Keratinocyte (primary cell): ENCODE measurements at regions not wholly inside any gene's neighbourhood (a gene's known extent, or its start where the extent isn't known, plus 50 kb on each side); places are given as distances from the start of the nearest gene placed in this dataset.

Experiments used
- DNase-seq: peaks from one replicate; pipeline ENCODE4 v3.0.0-alpha.2; 2011; ENCODE audit warnings: low read depth, missing footprints, low spot score
- FAIRE-seq: peaks from 2 replicates; lab custom pipeline; 2011; peaks lifted over from hg19 to GRCh38; lab: Jason Lieb, UNC
- H2AFZ ChIP-seq: 2 replicates; pipeline ENCODE4 v1.6.0; 2012; ENCODE audit warnings: low read length, control low read depth, inconsistent platforms; ENCODE audit not compliant: control insufficient read depth
- H3K27ac ChIP-seq: 2 replicates; pipeline ENCODE4 v1.5.1; 2011; ENCODE audit warnings: low read length; ENCODE audit not compliant: control insufficient read depth, insufficient read depth
- H3K27me3 ChIP-seq: 3 replicates; pipeline ENCODE4 v1.6.0; 2011; ENCODE audit warnings: low read length; ENCODE audit not compliant: control insufficient read depth, insufficient read depth; ENCODE audit errors: extremely low read depth
- H3K36me3 ChIP-seq, 2 experiments: 2 replicates in 1 of 2; 3 replicates in 1 of 2; pipeline ENCODE4 v1.5.1; 2011; ENCODE audit warnings: low read length in 2 of 2, mild to moderate bottlenecking in 1 of 2; ENCODE audit not compliant: control insufficient read depth in 2 of 2, insufficient read depth in 2 of 2; ENCODE audit errors: extremely low read depth in 1 of 2
- H3K4me1 ChIP-seq: 3 replicates; pipeline ENCODE4 v1.5.1; 2011; ENCODE audit warnings: low read length; ENCODE audit not compliant: control insufficient read depth, insufficient read depth; ENCODE audit errors: extremely low read depth
- H3K4me2 ChIP-seq: 3 replicates; pipeline ENCODE4 v1.6.0; 2011; ENCODE audit warnings: low read depth, low read length; ENCODE audit not compliant: control insufficient read depth, insufficient read depth; ENCODE audit errors: extremely low read depth
- H3K4me3 ChIP-seq, 3 experiments: fragments of 200-600 bp in 1 of 3; sonication (generic) in 1 of 3; 2 replicates in 2 of 3; 3 replicates in 1 of 3; pipeline ENCODE4 v1.5.1; 2011 to 2016; ENCODE audit warnings: low read length in 3 of 3, mild to moderate bottlenecking in 3 of 3, control low read depth in 2 of 3, inconsistent platforms in 1 of 3, low read depth in 1 of 3, mixed read lengths in 1 of 3, mixed run types in 1 of 3, moderate library complexity in 1 of 3; ENCODE audit not compliant: control insufficient read depth in 2 of 3, insufficient read depth in 2 of 3; ENCODE audit errors: extremely low read depth in 1 of 3
- H3K79me2 ChIP-seq: 2 replicates; pipeline ENCODE4 v1.6.0; 2012; ENCODE audit warnings: low read length; ENCODE audit not compliant: control insufficient read depth, insufficient read depth
- H3K9ac ChIP-seq: 3 replicates; pipeline ENCODE4 v1.6.0; 2011; ENCODE audit warnings: low read length; ENCODE audit not compliant: control insufficient read depth, insufficient read depth; ENCODE audit errors: extremely low read depth
- H3K9me1 ChIP-seq: 3 replicates; pipeline ENCODE4 v1.6.0; 2011; ENCODE audit warnings: low read length; ENCODE audit not compliant: control insufficient read depth, insufficient read depth; ENCODE audit errors: extremely low read depth
- H3K9me3 ChIP-seq: 2 replicates; pipeline ENCODE4 v1.5.1; 2012; ENCODE audit warnings: low read depth, low read length; ENCODE audit not compliant: control insufficient read depth
- H4K20me1 ChIP-seq: 3 replicates; pipeline ENCODE4 v1.6.0; 2011; ENCODE audit warnings: low read length; ENCODE audit not compliant: control insufficient read depth, insufficient read depth; ENCODE audit errors: extremely low read depth
- CTCF ChIP-seq, 3 experiments: IDR thresholded peaks in 1 of 3; conservative IDR thresholded peaks in 1 of 3; optimal IDR thresholded peaks in 1 of 3; 2 replicates in 2 of 3; 3 replicates in 1 of 3; pipeline versions ENCODE3 to v1.5.1; 2011; ENCODE audit warnings: low read length in 3 of 3, mild to moderate bottlenecking in 3 of 3, moderate library complexity in 2 of 3, control low read depth in 1 of 3, inconsistent platforms in 1 of 3; ENCODE audit not compliant: insufficient read depth in 2 of 3; ENCODE audit errors: extremely low read depth in 1 of 3
- EZH2 ChIP-seq: IDR thresholded peaks from one replicate; pipeline ENCODE4 v1.6.1; 2012; ENCODE audit warnings: inconsistent platforms, mild to moderate bottlenecking, low read length, moderate library complexity
- dilution Hi-C: fragments of 300-500 bp; cut with MboI; formaldehyde crosslinking; loops from one replicate; pipeline ENCODE4 v1.7.0; 2020; ENCODE audit warnings: low sequenced_read_pairs; ENCODE audit not compliant: extremely low pct_ligation_motif_present

GRCh38 chr10:128512767-128513166 is 386.5 kb upstream of the MKI67 start:
- Histone ChIP-seq H3K27ac (no peak overlapping the region), H3K36me3 (no peaks in the 10 kb centered on the region), H3K4me3 (no peak overlapping the region), H3K79me2 (no peaks in the 10 kb centered on the region), H3K4me1 (no peaks in the 10 kb centered on the region), H3K9me1 (no peaks in the 10 kb centered on the region), H4K20me1 (no peaks in the 10 kb centered on the region), H3K9ac (no peak overlapping the region), H3K9me3 (no peaks in the 10 kb centered on the region), H2AFZ (no peak overlapping the region), H3K27me3 (no peaks in the 10 kb centered on the region), H3K4me2 (no peak overlapping the region)
- no peak for DNase-seq
- FAIRE-seq = no peak
- dilution Hi-C loops = no loop called here
- no peak for TF ChIP-seq CTCF (optimal IDR thresholded peaks at IDR 0.05 in 1 of 3, IDR thresholded peaks at IDR 0.05 in 1 of 3, conservative IDR thresholded peaks at IDR 0.05 in 1 of 3; ENCODE audit: extremely low read depth in 1 of 3, insufficient read depth in 2 of 3, low read length in 3 of 3)
- no peak for TF ChIP-seq EZH2

DNA sequence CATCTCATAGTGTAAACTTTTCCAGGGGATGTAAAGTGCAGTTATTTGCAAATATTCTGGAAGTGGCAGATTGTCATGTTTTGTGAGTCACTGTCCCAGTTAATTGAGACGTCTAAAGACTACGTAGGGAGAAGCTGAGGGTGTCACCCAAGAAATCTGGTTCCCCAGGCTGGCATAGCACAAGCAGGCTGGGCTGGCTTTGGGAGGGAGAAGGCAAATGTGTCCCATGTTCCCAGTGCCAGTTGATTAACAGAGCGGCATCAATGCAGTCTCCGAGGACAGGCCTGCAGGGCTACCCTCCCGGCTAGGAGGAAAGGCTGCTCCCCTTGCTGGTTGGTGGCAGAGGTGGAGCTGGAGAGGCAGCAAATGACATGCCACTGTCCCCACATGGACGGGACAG is 388.3 kb upstream of the MKI67 start:
- TF ChIP-seq EZH2 (no peak), CTCF (optimal IDR thresholded peaks at IDR 0.05 in 1 of 3, IDR thresholded peaks at IDR 0.05 in 1 of 3, conservative IDR thresholded peaks at IDR 0.05 in 1 of 3; ENCODE audit: extremely low read depth in 1 of 3, insufficient read depth in 2 of 3, low read length in 3 of 3) (no peak)
- no peak overlapping the region for H2AFZ ChIP-seq
- H3K4me3 ChIP-seq = no peak overlapping the region
- dilution Hi-C loops = no loop called here
- no peaks in the 10 kb centered on the region for H3K9me3 ChIP-seq
- H3K9me1 ChIP-seq = no peaks in the 10 kb centered on the region
- H3K9ac ChIP-seq = no peak overlapping the region
- DNase-seq = no peak
- no peak overlapping the region for H3K27ac ChIP-seq
- H3K27me3 ChIP-seq = no peaks in the 10 kb centered on the region
- no peaks in the 10 kb centered on the region for H3K4me1 ChIP-seq
- FAIRE-seq = no peak
- H3K36me3 ChIP-seq = no peaks in the 10 kb centered on the region
- no peaks in the 10 kb centered on the region for H4K20me1 ChIP-seq
- H3K79me2 ChIP-seq = no peaks in the 10 kb centered on the region
- H3K4me2 ChIP-seq = no peak overlapping the region
